ENCODE measurements at regions not wholly inside any gene's neighbourhood (a gene's known extent, or its start where the extent isn't known, plus 50 kb on each side); places are given as distances from the start of the nearest gene placed in this dataset.

- BruUV-seq (replicated peaks) = no TSS peak
- no peak overlapping the region for H2AFZ ChIP-seq (ENCODE audit: low read length)
- H3K27ac ChIP-seq (ENCODE audit: extremely low read length, insufficient read depth, low read length) = no peak overlapping the region
- no peaks in the 10 kb centered on the region for H3K79me2 ChIP-seq (ENCODE audit: insufficient read depth, low read length)
- ATAC-seq (no peak), FAIRE-seq (no peak), DNase-seq (ENCODE audit: low spot score) (no peak)
- WGBS (ENCODE audit: low lambda C conversion rate) = 0% methylated on average over 2 of the region's 2 CpGs
- no peak overlapping the region for H3K4me3 ChIP-seq (replicated peaks in 1 of 3; ENCODE audit: insufficient read depth in 1 of 3, low read depth in 2 of 3, low read length in 3 of 3)
- no peak overlapping the region for H3K9ac ChIP-seq (ENCODE audit: insufficient read depth, low read depth, low read length)
- no peaks in the 10 kb centered on the region for H3K4me1 ChIP-seq (ENCODE audit: insufficient read depth, low read length)
- POLR2A ChIA-PET = no interaction called here
- CTCF ChIA-PET (ENCODE audit: low intra/inter-chr PET ratio, low total read pairs) = no interaction called here
- no peaks in the 10 kb centered on the region for H4K20me1 ChIP-seq (ENCODE audit: insufficient read depth, low read length)
- TF ChIP-seq ZBTB21 (CRISPR knock-in tag; IDR thresholded peaks at IDR 0.05) (no peak), ZNF639 (CRISPR knock-in tag; conservative IDR thresholded peaks at IDR 0.05) (no peak), MZF1 (CRISPR knock-in tag; IDR thresholded peaks at IDR 0.05; ENCODE audit: borderline replicate concordance) (no peak), DMTF1 (CRISPR knock-in tag; IDR thresholded peaks at IDR 0.05) (no peak), FOXP1 (IDR thresholded peaks at IDR 0.05) (no peak), FOXP1 (CRISPR knock-in tag; IDR thresholded peaks at IDR 0.05) (no peak), REPIN1 (CRISPR knock-in tag; IDR thresholded peaks at IDR 0.05; ENCODE audit: borderline replicate concordance, low read depth) (no peak), ZNF841 (CRISPR knock-in tag; IDR thresholded peaks at IDR 0.05; ENCODE audit: borderline replicate concordance) (no peak), HOXA7 (CRISPR knock-in tag; IDR thresholded peaks at IDR 0.05) (no peak), DDIT3 (CRISPR knock-in tag; IDR thresholded peaks at IDR 0.05) (no peak), TRAFD1 (CRISPR knock-in tag; IDR thresholded peaks at IDR 0.05; ENCODE audit: borderline replicate concordance) (no peak), ZSCAN21 (CRISPR knock-in tag; IDR thresholded peaks at IDR 0.05; ENCODE audit: borderline replicate concordance) (no peak), TSC22D2 (CRISPR knock-in tag; IDR thresholded peaks at IDR 0.05; ENCODE audit: borderline replicate concordance) (no peak), RBM39 (IDR thresholded peaks at IDR 0.05; ENCODE audit: low read depth, low read length, poor library complexity, severe bottlenecking) (no peak), ZNF547 (CRISPR knock-in tag; IDR thresholded peaks at IDR 0.05) (no peak)
- no peaks in the 10 kb centered on the region for H3K36me3 ChIP-seq (replicated peaks in 1 of 2; ENCODE audit: control insufficient read depth in 1 of 2, insufficient read depth in 2 of 2, low read length in 2 of 2)
- in situ Hi-C loops (cut with HindIII; ENCODE audit: extremely low pct_ligation_motif_present, low pct_unique_long_range_greater_than_20kb) (no loop called here), intact Hi-C loops (cut with micrococcal nuclease; ENCODE audit: unreplicated experiment) (no loop called here)
- no peak overlapping the region for H3K4me2 ChIP-seq (ENCODE audit: low read depth, low read length)
- H3K9me3 ChIP-seq (ENCODE audit: low read length) = peaks cover 11% of the 10 kb centered on the region
- H3K27me3 ChIP-seq (ENCODE audit: control insufficient read depth in 1 of 2, insufficient read depth in 2 of 2, low read length in 2 of 2) = no peaks in the 10 kb centered on the region; a peak in 1 of 5 replicates
Measured at GRCh38 chr20:48056218-48056617, 270.9 kb upstream of the SULF2 start.
